Tibial artery (tissue), 4 donors: ENCODE measurements at regions not wholly inside any gene's neighbourhood (a gene's known extent, or its start where the extent isn't known, plus 50 kb on each side); places are given as distances from the start of the nearest gene placed in this dataset.

ENCODE experiments used
- DNase-seq, 2 donors: peaks; one replicate each; pipeline ENCODE4 v3.0.0-alpha.2; 2019
- H3K27ac ChIP-seq, 2 donors: fragments of 200-600 bp; sonication (generic) in 1 of 2; 1 replicate in 1 of 2; 2 replicates in 1 of 2; pipeline ENCODE4 v1.5.1; 2018 to 2019; ENCODE audit warnings: mild to moderate bottlenecking in 1 of 2
- H3K27me3 ChIP-seq, 2 donors: fragments of 200-600 bp; sonication (generic) in 1 of 2; one replicate each; pipeline versions ENCODE4 v1.5.1 to v1.6.0; 2016 to 2019
- H3K36me3 ChIP-seq, 3 donors: fragments of 200-600 bp; sonication (generic) in 2 of 3; one replicate each; pipeline ENCODE4 v1.5.1; 2016 to 2019; ENCODE audit warnings: mild to moderate bottlenecking in 2 of 3
- H3K4me1 ChIP-seq, 4 donors: fragments of 200-600 bp; sonication (generic) in 2 of 4; 1 replicate in 3 of 4; 2 replicates in 1 of 4; pipeline ENCODE4 v1.5.1; 2016 to 2019
- H3K4me3 ChIP-seq, 2 donors: fragments of 200-600 bp; sonication (generic) in 1 of 2; 1 replicate in 1 of 2; 2 replicates in 1 of 2; pipeline ENCODE4 v1.5.1; 2018 to 2019; ENCODE audit warnings: mild to moderate bottlenecking in 2 of 2
- H3K9me3 ChIP-seq, 3 donors: fragments of 200-600 bp; sonication (generic) in 1 of 3; one replicate each; pipeline ENCODE4 v1.5.1; 2016 to 2019
- intact Hi-C: fragments of 100-400 bp; cut with DNase I; formaldehyde crosslinking; loops from one replicate; pipeline ENCODE4 v1.15.0; 2023; ENCODE audit warnings: low total_unique reads
- TF ChIP-seq, protein P1 (sequence below), 2 experiments: fragments of 200-600 bp in 1 of 2; fragments of 450-650 bp in 1 of 2; IDR thresholded peaks; one replicate each; pipeline ENCODE4 v1.5.1; 2017 to 2019; ENCODE audit warnings: antibody characterized with exemption in 2 of 2, mild to moderate bottlenecking in 1 of 2, moderate library complexity in 1 of 2

- H3K36me3 ChIP-seq = no peaks in the 10 kb centered on the region
- H3K27me3 ChIP-seq = peaks cover 0 to 10% of the 10 kb centered on the region in 2 donors
- H3K4me3 ChIP-seq = no peak overlapping the region
- H3K27ac ChIP-seq = no peak overlapping the region
- no peaks in the 10 kb centered on the region for H3K9me3 ChIP-seq
- TF ChIP-seq, protein P1, sequence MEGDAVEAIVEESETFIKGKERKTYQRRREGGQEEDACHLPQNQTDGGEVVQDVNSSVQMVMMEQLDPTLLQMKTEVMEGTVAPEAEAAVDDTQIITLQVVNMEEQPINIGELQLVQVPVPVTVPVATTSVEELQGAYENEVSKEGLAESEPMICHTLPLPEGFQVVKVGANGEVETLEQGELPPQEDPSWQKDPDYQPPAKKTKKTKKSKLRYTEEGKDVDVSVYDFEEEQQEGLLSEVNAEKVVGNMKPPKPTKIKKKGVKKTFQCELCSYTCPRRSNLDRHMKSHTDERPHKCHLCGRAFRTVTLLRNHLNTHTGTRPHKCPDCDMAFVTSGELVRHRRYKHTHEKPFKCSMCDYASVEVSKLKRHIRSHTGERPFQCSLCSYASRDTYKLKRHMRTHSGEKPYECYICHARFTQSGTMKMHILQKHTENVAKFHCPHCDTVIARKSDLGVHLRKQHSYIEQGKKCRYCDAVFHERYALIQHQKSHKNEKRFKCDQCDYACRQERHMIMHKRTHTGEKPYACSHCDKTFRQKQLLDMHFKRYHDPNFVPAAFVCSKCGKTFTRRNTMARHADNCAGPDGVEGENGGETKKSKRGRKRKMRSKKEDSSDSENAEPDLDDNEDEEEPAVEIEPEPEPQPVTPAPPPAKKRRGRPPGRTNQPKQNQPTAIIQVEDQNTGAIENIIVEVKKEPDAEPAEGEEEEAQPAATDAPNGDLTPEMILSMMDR (IDR thresholded peaks at IDR 0.05) = no peak
- intact Hi-C loops = no loop called here
- no peak for DNase-seq
- no peaks in the 10 kb centered on the region for H3K4me1 ChIP-seq
Measured at GRCh38 chr2:7269106-7269643, 352.0 kb downstream of the RNF144A start.

DNA sequence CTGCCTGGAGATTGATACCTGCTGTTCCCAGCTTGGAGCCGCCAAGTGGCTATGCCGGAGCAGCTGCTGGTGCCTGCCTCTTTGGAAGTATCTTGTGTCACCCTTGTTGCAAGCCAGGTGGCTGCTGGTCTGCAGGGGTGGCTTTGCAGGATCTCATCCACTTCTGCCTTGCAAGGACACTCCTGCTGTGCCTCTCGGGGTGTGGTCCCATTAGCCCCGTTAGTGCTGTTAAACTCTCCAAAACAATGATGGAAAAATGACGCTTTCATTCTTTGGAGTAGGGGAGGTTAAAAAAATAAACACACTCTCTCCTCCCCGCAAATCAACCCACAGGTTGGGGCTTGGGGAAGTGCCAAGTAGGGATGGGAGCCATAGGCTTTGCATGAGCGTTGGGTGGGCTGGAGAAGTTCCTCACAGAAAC lies 352.8 kb downstream of the RNF144A start:
- intact Hi-C loops = no loop called here
- DNase-seq = no peak
- Histone ChIP-seq H3K4me1 (no peaks in the 10 kb centered on the region), H3K27me3 (peaks cover 0 to 12% of the 10 kb centered on the region in 2 donors), H3K27ac (no peak overlapping the region), H3K4me3 (no peak overlapping the region), H3K9me3 (no peaks in the 10 kb centered on the region), H3K36me3 (no peaks in the 10 kb centered on the region)
- TF ChIP-seq, protein P1 (IDR thresholded peaks at IDR 0.05) = no peak

DNA sequence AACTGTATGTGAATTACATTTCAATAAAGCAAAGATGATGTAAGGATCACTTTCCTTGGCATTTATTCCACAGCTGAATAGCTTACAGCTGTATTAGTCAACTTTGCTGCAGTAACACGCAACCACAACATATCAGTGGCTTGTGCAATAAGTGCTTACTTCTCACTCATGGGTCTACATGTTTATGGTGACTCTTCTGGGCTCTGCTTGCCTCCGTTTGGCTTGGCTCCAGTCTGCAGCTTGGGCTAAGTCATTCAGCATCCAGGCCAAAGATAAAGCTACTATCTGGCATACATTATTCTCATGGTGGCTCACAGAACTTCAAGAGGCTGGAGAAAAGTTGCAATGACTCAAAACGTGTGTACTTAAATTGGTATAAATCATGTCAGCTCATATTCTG lies 355.0 kb downstream of the RNF144A start:
- intact Hi-C loops = no loop called here
- Histone ChIP-seq H3K36me3 (no peaks in the 10 kb centered on the region), H3K4me1 (no peaks in the 10 kb centered on the region), H3K27ac (no peak overlapping the region), H3K9me3 (no peaks in the 10 kb centered on the region), H3K4me3 (no peak overlapping the region), H3K27me3 (peaks cover 0 to 12% of the 10 kb centered on the region in 2 donors)
- TF ChIP-seq, protein P1 (IDR thresholded peaks at IDR 0.05) = no peak
- DNase-seq = no peak

GRCh38 chr2:7278984-7279383 lies 361.8 kb downstream of the RNF144A start:
- TF ChIP-seq, protein P1 (IDR thresholded peaks at IDR 0.05) = no peak
- Histone ChIP-seq H3K9me3 (no peaks in the 10 kb centered on the region), H3K4me1 (no peaks in the 10 kb centered on the region), H3K4me3 (no peak overlapping the region), H3K36me3 (no peaks in the 10 kb centered on the region), H3K27me3 (peaks cover 0 to 9% of the 10 kb centered on the region in 2 donors), H3K27ac (no peak overlapping the region)
- intact Hi-C loops = no loop called here
- DNase-seq = no peak

DNA sequence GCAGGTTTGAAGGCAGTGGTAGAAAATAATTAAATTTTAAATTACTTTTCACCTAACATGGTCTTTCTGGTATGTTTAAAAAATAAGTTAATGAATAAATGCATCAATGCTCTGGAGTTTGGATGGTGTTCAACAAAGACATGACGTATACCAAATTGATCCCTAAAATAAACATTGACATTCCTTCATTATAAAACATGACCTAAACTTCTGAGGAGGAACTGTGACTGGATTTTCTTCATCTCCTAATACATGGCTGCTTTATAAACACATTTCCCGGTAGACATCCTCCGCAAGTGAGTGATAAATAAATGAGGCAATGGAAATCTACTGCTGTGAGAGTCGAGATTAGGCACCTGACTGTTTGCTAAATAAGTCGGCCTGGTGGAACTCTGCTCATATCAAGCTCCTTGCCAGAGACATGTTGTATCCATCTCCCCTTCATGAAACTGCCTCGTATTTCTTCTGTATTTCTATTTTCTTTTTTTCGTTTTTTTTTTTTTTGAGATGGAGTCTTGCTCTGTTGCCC lies 362.3 kb downstream of the RNF144A start:
- Histone ChIP-seq H3K9me3 (no peaks in the 10 kb centered on the region), H3K27ac (no peak overlapping the region), H3K4me3 (no peak overlapping the region), H3K4me1 (no peaks in the 10 kb centered on the region), H3K36me3 (no peaks in the 10 kb centered on the region), H3K27me3 (peaks cover 0 to 7% of the 10 kb centered on the region in 2 donors)
- TF ChIP-seq, protein P1 (IDR thresholded peaks at IDR 0.05) = no peak
- intact Hi-C loops = no loop called here
- no peak for DNase-seq
